Mucosa of rectum (tissue), 2 donors: ENCODE measurements at regions not wholly inside any gene's neighbourhood (a gene's known extent, or its start where the extent isn't known, plus 50 kb on each side); places are given as distances from the start of the nearest gene placed in this dataset.
"Not testable (repeated sequence)": the region's sequence is repeated elsewhere in the genome, so short reads cannot be mapped to it uniquely, and the experiment has no call there.

Experiments
- H3K27ac ChIP-seq, 2 donors: one replicate each; pipeline ENCODE4 v1.7.0; 2013; ENCODE audit warnings: inconsistent platforms in 2 of 2, low read depth in 2 of 2, low read length in 2 of 2
- H3K27me3 ChIP-seq, 2 donors: one replicate each; pipeline ENCODE4 v1.7.0; 2013; ENCODE audit warnings: low read length in 2 of 2; ENCODE audit not compliant: control insufficient read depth in 2 of 2, insufficient read depth in 2 of 2
- H3K36me3 ChIP-seq, 2 donors: one replicate each; pipeline ENCODE4 v1.7.0; 2013; ENCODE audit warnings: low read length in 2 of 2; ENCODE audit not compliant: control insufficient read depth in 2 of 2, insufficient read depth in 2 of 2
- H3K4me1 ChIP-seq, 2 donors: one replicate each; pipeline ENCODE4 v1.7.0; 2013; ENCODE audit warnings: low read length in 2 of 2, mild to moderate bottlenecking in 1 of 2; ENCODE audit not compliant: control insufficient read depth in 2 of 2, insufficient read depth in 2 of 2
- H3K4me3 ChIP-seq, 2 donors: one replicate each; pipeline ENCODE4 v1.7.0; 2013; ENCODE audit warnings: low read length in 2 of 2
- H3K9ac ChIP-seq, 2 donors: one replicate each; pipeline ENCODE4 v1.7.0; 2013; ENCODE audit warnings: low read length in 2 of 2, low read depth in 1 of 2, mild to moderate bottlenecking in 1 of 2
- H3K9me3 ChIP-seq, 2 donors: one replicate each; pipeline ENCODE4 v1.7.0; 2013; ENCODE audit warnings: low read length in 2 of 2; ENCODE audit not compliant: control insufficient read depth in 2 of 2
- donor health status: healthy.
- donor health status: Normal muscosa, but diverticular disease.

DNA sequence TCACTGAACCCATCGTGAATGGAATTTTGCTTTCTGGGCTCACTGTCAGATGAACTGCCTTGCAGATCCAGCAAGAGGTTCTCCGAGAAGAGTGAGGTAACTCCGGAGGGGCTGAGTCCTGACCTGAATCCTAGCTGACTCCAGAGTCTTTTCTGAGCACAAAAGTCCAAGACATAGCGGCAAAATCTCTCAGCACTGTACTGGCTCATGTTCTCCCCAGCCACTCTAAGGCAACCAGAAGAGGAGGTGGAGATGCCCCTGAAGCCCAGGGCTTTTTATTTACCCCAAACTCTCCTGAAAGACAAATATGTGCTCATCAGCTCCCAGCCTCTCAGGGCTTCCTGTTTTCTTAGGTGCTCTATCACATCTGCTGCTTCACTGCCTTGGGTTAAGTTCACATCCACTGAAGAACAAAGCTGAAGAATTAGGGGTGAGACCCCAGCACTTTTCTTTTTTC is 221.8 kb downstream of the MREG start:
- peaks cover 0 to 4% of the 10 kb centered on the region in 2 donors for H3K4me1 ChIP-seq
- H3K27me3 ChIP-seq = no peaks in the 10 kb centered on the region
- no peak overlapping the region for H3K4me3 ChIP-seq
- no peak overlapping the region for H3K9ac ChIP-seq
- no peak overlapping the region for H3K27ac ChIP-seq
- no peaks in the 10 kb centered on the region for H3K36me3 ChIP-seq
- peaks cover 0 to 5% of the 10 kb centered on the region in 2 donors for H3K9me3 ChIP-seq

DNA sequence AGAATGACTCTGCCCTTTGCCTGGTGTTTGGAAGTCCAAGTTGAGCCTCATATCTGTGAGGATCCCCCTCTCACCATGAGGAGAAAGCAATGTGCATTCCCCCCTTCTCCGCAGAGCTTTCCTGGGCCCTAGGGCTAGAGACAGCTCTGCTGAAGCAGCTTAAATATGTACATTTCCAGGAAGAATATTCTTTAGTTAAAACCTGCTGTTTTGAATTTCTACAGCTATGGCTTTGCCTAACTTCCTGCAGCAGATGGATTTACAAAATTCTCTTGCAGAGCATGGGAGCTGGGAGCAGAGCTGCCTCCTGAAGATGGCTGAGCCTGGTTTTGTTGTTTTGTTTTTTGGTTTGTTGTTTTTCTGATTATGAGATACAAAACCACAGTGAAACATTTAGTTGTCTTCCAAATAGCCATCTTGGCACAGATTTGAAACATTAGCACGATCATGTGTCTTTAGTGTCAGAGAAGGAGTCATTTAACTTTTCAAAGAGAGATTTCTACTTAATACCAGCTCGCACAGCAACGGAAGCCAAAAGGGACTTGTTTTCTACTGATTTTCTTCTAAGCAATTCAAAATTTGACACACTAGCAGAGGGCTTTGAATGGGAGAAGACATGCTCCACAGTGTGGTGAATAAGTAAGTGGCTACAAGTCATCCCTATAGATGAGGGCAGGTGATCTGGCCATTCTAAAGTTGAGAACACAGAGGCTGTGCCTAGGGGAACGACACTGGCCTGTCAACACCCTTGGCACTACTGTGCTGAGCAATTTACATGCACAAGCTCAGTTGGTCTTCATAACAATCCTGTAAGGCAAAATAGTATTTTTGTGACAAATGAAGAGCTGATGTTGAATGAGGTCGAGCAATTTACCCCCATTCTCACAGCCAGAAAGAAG is 222.6 kb downstream of the MREG start:
- H3K27ac ChIP-seq = no peak overlapping the region
- no peak overlapping the region for H3K9ac ChIP-seq
- H3K36me3 ChIP-seq = no peaks in the 10 kb centered on the region
- H3K27me3 ChIP-seq = no peaks in the 10 kb centered on the region
- H3K4me1 ChIP-seq = peaks cover 0 to 6% of the 10 kb centered on the region in 2 donors
- no peak overlapping the region for H3K4me3 ChIP-seq
- H3K9me3 ChIP-seq = peaks cover 0 to 5% of the 10 kb centered on the region in 2 donors

DNA sequence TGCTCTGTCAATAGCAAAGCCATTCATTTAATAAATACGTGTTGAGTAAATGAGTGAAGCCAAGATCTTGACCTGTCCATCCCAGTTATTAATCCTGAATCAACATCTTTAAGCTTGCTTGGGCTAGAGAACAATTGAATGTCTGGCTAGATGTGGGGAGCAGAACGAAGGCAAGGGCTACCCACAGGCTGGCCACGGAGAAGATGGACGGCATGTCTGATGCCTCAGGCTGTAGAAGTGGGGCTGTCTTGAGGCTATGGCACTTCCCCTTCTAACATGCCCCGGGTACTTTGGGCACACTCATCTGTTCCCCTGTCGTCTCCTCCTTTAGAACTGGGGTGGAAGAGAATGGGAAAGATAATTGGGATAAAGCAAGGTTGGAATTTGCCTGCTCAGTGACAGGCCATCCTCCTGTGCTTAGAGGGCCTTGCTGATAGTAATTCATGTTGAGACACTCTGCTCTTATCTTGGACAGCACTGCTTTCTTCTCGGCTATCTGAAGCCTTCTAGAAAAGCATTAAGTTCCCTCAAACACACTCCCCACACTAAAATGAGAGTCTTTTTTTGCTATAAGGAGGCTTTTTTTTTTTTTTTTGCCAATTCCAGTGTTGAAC is 225.7 kb downstream of the MREG start:
- peaks cover 0 to 6% of the 10 kb centered on the region in 2 donors for H3K4me1 ChIP-seq
- H3K9ac ChIP-seq = no peak overlapping the region
- no peaks in the 10 kb centered on the region for H3K36me3 ChIP-seq
- H3K27ac ChIP-seq = no peak overlapping the region
- no peaks in the 10 kb centered on the region for H3K27me3 ChIP-seq
- H3K4me3 ChIP-seq = no peak overlapping the region
- H3K9me3 ChIP-seq = no peaks in the 10 kb centered on the region

DNA sequence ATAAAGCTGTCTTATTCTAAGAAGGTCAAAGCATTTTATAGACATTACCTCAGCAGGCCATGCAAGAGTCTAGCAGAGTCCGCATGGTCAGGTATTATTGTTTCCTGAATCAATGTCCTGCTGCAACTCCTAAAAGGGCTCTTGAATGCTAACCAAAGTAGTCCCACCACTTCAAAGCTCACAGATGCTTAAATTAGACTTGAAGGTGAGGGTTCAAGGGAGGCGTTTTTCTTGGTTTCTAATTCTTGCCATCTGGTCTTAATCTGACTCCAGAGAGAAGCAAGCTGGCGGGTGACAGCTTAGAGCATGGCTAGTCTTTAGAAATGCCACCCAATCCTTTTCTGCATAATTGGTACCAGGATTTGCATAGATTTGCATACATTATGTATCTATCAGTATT is 226.3 kb downstream of the MREG start:
- H3K4me3 ChIP-seq = no peak overlapping the region
- peaks cover 0 to 6% of the 10 kb centered on the region in 2 donors for H3K4me1 ChIP-seq
- H3K27ac ChIP-seq = no peak overlapping the region
- no peaks in the 10 kb centered on the region for H3K27me3 ChIP-seq
- no peak overlapping the region for H3K9ac ChIP-seq
- H3K36me3 ChIP-seq = no peaks in the 10 kb centered on the region
- H3K9me3 ChIP-seq = no peaks in the 10 kb centered on the region

DNA sequence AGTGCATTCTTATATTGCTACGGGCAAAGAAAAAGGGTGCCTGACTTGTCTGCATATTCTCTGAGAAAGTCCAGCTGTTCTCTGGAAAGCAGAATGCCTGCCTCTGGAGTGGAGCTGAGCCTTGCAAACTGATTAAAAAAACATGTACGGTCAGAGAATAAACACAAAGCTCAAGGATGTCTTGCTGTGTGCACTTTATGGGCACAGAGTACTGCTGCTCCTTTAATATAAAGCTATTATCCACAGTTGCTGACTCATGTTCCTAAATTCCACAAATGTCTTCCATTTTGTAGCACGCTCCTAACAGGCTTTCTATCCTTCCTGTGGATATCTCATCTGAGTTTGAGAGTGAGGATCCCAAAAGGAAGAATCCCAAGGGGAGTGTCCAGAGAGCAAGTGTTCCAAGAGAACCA is 229.0 kb downstream of the MREG start:
- peaks cover 0 to 6% of the 10 kb centered on the region in 2 donors for H3K4me1 ChIP-seq
- no peak overlapping the region for H3K9ac ChIP-seq
- H3K27ac ChIP-seq = peak overlapping the region in 1 of 2 donors; percentile 7
- H3K36me3 ChIP-seq = no peaks in the 10 kb centered on the region
- no peak overlapping the region for H3K4me3 ChIP-seq
- no peaks in the 10 kb centered on the region for H3K27me3 ChIP-seq
- no peaks in the 10 kb centered on the region for H3K9me3 ChIP-seq

DNA sequence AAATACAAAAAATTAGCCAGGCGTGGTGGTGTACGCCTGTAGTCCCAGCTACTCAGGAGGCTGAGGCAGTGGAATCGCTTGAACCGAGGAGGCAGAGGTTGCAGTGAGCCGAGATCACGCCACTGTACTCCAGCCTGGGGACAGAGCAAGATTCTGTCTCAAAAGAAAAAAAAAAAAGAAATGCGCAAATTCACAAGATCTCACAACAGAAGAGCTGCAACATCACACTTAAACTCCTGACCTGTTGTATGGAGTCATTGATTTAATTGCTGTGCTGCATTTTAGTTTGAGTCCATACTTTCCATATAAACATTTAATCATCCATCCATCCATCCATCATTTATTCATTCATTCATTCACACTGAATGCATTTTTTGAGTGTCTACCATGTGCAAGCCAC is 229.7 kb downstream of the MREG start:
- H3K9me3 ChIP-seq, H3K9ac ChIP-seq, H3K27ac ChIP-seq, H3K4me1 ChIP-seq, H3K36me3 ChIP-seq, H3K27me3 ChIP-seq, H3K4me3 ChIP-seq: not testable (repeated sequence)

DNA sequence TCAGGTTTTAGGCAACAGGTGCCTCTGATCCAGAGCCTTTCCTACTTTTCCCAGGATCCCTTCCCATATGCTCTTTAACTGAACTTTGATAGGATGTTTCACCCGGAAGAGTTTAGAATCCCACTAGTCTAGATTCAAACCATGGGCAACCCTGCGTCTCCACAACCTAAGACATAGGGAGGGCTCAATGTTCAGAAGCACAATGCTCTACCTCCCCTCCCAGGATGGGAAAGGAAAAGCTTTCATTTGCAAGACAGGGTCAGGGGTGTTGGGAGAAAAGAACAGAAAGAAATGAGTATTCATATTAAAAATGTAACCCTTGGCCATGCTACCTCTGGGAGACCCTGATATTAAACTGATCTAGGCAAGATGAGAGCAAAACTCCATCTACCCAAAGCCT is 230.4 kb downstream of the MREG start:
- H3K27me3 ChIP-seq = no peaks in the 10 kb centered on the region
- no peak overlapping the region for H3K27ac ChIP-seq
- H3K4me1 ChIP-seq = peaks cover 0 to 6% of the 10 kb centered on the region in 2 donors
- no peak overlapping the region for H3K9ac ChIP-seq
- H3K9me3 ChIP-seq = no peaks in the 10 kb centered on the region
- H3K4me3 ChIP-seq = no peak overlapping the region
- H3K36me3 ChIP-seq = no peaks in the 10 kb centered on the region

DNA sequence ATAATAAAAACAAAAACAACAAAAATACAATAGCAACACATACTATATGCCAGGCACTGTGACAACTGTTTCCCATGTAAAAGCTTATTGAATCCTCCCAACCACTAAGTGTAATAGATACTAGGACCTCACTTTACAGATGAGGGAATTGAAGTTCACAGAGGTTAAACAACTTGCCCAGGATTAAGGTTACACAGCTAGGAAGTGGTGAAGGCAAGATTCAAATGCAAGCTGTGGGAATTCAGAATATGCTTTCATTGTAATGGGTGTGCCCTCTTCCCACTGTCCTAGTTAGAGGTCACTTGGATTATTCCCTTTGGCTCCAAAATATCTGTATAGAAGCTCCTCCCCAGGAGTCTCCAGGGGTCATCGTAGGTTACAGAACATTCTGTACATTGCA is 231.1 kb downstream of the MREG start:
- Histone ChIP-seq H3K27ac (no peak overlapping the region), H3K27me3 (no peaks in the 10 kb centered on the region), H3K4me3 (no peak overlapping the region), H3K4me1 (peaks cover 0 to 6% of the 10 kb centered on the region in 2 donors), H3K9me3 (no peaks in the 10 kb centered on the region), H3K36me3 (no peaks in the 10 kb centered on the region), H3K9ac (no peak overlapping the region)

DNA sequence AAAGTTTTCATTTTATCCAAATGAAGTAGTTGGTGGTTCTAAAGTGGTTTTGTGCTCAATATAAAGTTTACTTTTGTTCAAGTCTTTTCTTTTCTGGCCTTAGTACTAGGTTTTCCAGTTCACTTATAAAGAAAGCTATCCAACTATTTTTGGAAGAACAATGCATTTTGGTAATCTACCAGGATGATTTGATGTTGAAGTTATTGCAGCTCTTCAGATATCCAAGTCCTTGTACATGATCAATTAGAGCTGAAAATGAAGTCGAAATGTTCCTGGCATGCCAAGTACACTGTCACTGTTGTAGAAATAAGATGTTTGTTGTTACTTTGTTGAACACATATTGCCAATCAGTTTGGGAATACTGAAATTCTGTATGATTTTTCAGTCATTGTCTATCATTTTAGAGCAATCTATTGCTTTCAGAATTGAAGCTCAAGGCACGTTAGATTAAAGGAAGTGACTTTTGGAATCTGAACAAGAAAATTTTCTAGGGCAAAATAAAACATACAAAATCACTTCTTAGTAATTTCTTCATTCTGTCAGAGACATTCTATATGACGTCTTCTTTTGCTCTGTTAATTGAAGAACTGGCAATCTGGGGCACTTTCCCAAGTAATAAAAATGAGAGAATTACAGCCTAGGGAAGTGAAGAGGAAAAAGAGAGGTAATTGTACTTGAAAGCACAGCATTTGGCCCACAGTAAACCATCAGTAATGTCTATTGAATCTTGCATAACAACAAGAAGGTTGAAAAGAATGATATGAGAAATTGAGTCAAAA is 232.3 kb downstream of the MREG start:
- Histone ChIP-seq H3K27me3 (no peaks in the 10 kb centered on the region), H3K4me1 (no peaks in the 10 kb centered on the region), H3K4me3 (no peak overlapping the region), H3K9ac (no peak overlapping the region), H3K9me3 (no peaks in the 10 kb centered on the region), H3K27ac (no peak overlapping the region), H3K36me3 (no peaks in the 10 kb centered on the region)

DNA sequence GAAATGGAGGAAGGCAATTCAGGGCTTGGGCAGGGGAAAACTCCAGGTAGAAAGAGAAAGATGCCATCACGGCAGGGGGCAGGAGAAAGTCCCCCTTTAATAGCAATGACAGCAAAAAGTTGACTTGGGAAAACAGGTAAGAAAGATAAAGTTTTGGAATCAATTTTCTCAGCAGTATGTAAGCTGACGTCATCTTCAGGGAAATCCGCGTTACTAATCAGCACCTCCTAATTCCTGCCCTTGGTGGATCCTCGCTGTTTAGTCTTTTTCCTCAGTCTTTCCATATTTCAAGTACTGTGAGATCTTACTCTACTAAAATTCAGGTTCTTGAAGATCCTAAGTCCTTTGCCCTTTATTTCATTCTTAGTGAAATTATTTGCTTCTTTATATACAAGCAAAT is 233.0 kb downstream of the MREG start:
- no peaks in the 10 kb centered on the region for H3K27me3 ChIP-seq
- H3K9me3 ChIP-seq = no peaks in the 10 kb centered on the region
- H3K4me3 ChIP-seq = no peak overlapping the region
- no peak overlapping the region for H3K9ac ChIP-seq
- no peaks in the 10 kb centered on the region for H3K4me1 ChIP-seq
- no peak overlapping the region for H3K27ac ChIP-seq
- no peaks in the 10 kb centered on the region for H3K36me3 ChIP-seq
